CD4-positive, alpha-beta memory T cell (primary cell): ENCODE measurements at regions not wholly inside any gene's neighbourhood (a gene's known extent, or its start where the extent isn't known, plus 50 kb on each side); places are given as distances from the start of the nearest gene placed in this dataset.
A peak's percentile ranks its signal among the peaks of the same experiment; 100 is the strongest.
"Not testable (repeated sequence)": the region's sequence is repeated elsewhere in the genome, so short reads cannot be mapped to it uniquely, and the experiment has no call there.

Experiments
- CTCF ChIA-PET: fragments of 350-600 bp; sonication (Branson Sonifier 250); formaldehyde crosslinking; loops from one replicate; lab custom pipeline; 2021; ENCODE audit warnings: inconsistent platforms; ENCODE audit not compliant: partially characterized antibody; lab: Charles Lee
- POLR2A ChIA-PET: fragments of 350-600 bp; sonication (Branson Sonifier 250); formaldehyde crosslinking; loops from one replicate; lab custom pipeline; 2021; ENCODE audit not compliant: partially characterized antibody; lab: Charles Lee
- DNase-seq, 5 donors: peaks; one replicate each; pipeline versions ENCODE4 v3.0.0 to v3.0.0-alpha.2; 2020 to 2022; ENCODE audit warnings: mixed read lengths in 1 of 5
- H3K27ac ChIP-seq: one replicate; pipeline ENCODE4 v1.7.0; 2013; ENCODE audit warnings: low read depth, low read length
- H3K27me3 ChIP-seq: 2 replicates; pipeline ENCODE4 v1.7.0; 2013; ENCODE audit warnings: mild to moderate bottlenecking, low read length, moderate library complexity; ENCODE audit not compliant: insufficient read depth
- H3K36me3 ChIP-seq: 2 replicates; pipeline ENCODE4 v1.7.0; 2013; ENCODE audit warnings: mild to moderate bottlenecking, low read length, moderate library complexity; ENCODE audit not compliant: insufficient read depth
- H3K4me1 ChIP-seq: 2 replicates; pipeline ENCODE4 v1.7.0; 2013; ENCODE audit warnings: mild to moderate bottlenecking, low read length, moderate library complexity; ENCODE audit not compliant: insufficient read depth
- H3K4me3 ChIP-seq, 2 donors: one replicate each; pipeline ENCODE4 v1.7.0; 2013; ENCODE audit warnings: low read length in 2 of 2, mild to moderate bottlenecking in 1 of 2
- H3K9me3 ChIP-seq, 2 donors: one replicate each; pipeline ENCODE4 v1.7.0; 2013; ENCODE audit warnings: low read length in 2 of 2, control low read depth in 1 of 2; ENCODE audit not compliant: control insufficient read depth in 1 of 2
- H3K27ac Mint-ChIP-seq, 7 donors: one replicate each; pipeline ENCODE4 v1.8.0; 2020 to 2021; ENCODE audit warnings: mixed read lengths in 7 of 7, mild to moderate bottlenecking in 6 of 7, inconsistent platforms in 3 of 7, moderate library complexity in 3 of 7
- H3K27me3 Mint-ChIP-seq, 2 donors: one replicate each; pipeline ENCODE4 v1.8.0; 2020 to 2021; ENCODE audit warnings: mixed read lengths in 2 of 2
- H3K36me3 Mint-ChIP-seq, 2 donors: one replicate each; pipeline ENCODE4 v1.8.0; 2020 to 2021; ENCODE audit warnings: mixed read lengths in 2 of 2, inconsistent platforms in 1 of 2, mild to moderate bottlenecking in 1 of 2
- H3K4me1 Mint-ChIP-seq, 4 donors: one replicate each; pipeline ENCODE4 v1.8.0; 2020 to 2021; ENCODE audit warnings: mixed read lengths in 4 of 4, mild to moderate bottlenecking in 1 of 4
- H3K4me3 Mint-ChIP-seq, 8 donors: one replicate each; pipeline ENCODE4 v1.8.0; 2020 to 2021; ENCODE audit warnings: mixed read lengths in 8 of 8, mild to moderate bottlenecking in 7 of 8, moderate library complexity in 6 of 8, inconsistent platforms in 3 of 8
- H3K9me3 Mint-ChIP-seq, 8 donors: one replicate each; pipeline ENCODE4 v1.8.0; 2020 to 2021; ENCODE audit warnings: mixed read lengths in 8 of 8, mild to moderate bottlenecking in 5 of 8, inconsistent platforms in 3 of 8, moderate library complexity in 1 of 8
- intact Hi-C: fragments of 100-400 bp; cut with micrococcal nuclease; formaldehyde crosslinking; loops from one replicate; pipeline ENCODE4 v1.15.1; 2023

- H3K27ac ChIP-seq = no peak overlapping the region
- Mint-ChIP-seq H3K9me3 (peaks cover 0 to 4% (median 3%) of the 10 kb centered on the region in 8 donors), H3K27ac (no peak overlapping the region), H3K4me3 (no peak overlapping the region), H3K36me3 (no peaks in the 10 kb centered on the region), H3K4me1 (peaks cover 0 to 5% (median 1%) of the 10 kb centered on the region in 4 donors), H3K27me3 (peaks cover 0 to 1% of the 10 kb centered on the region in 2 donors)
- no peaks in the 10 kb centered on the region for H3K4me1 ChIP-seq
- ChIA-PET POLR2A (no interaction called here), CTCF (no interaction called here)
- no peaks in the 10 kb centered on the region for H3K36me3 ChIP-seq
- H3K27me3 ChIP-seq = no peaks in the 10 kb centered on the region
- intact Hi-C loops = no loop called here
- H3K4me3 ChIP-seq = no peak overlapping the region
- no peaks in the 10 kb centered on the region for H3K9me3 ChIP-seq
- no peak for DNase-seq
Observed at GRCh38 chr7:106749165-106749564, 88.2 kb upstream of the CCDC71L start.

GRCh38 chr7:106750773-106751172 lies 89.8 kb upstream of the CCDC71L start:
- H3K27ac ChIP-seq = no peak overlapping the region
- Mint-ChIP-seq H3K27ac (peak overlapping the region in 1 of 7 donors; percentile 19), H3K36me3 (peaks cover 0 to 1% of the 10 kb centered on the region in 2 donors), H3K27me3 (peaks cover 0 to 1% of the 10 kb centered on the region in 2 donors), H3K4me1 (peaks cover 0 to 5% (median 0%) of the 10 kb centered on the region in 4 donors), H3K4me3 (no peak overlapping the region), H3K9me3 (peaks cover 0 to 15% (median 7%) of the 10 kb centered on the region in 8 donors)
- no peaks in the 10 kb centered on the region for H3K9me3 ChIP-seq
- intact Hi-C loops = no loop called here
- H3K4me3 ChIP-seq = no peak overlapping the region
- no peaks in the 10 kb centered on the region for H3K4me1 ChIP-seq
- ChIA-PET POLR2A (no interaction called here), CTCF (interaction anchor here (1.5 kb wide), 1 partner anchor 14 kb away, joined by 4 read pairs; no protein-coding TSS in a partner anchor)
- DNase-seq = no peak
- no peaks in the 10 kb centered on the region for H3K27me3 ChIP-seq
- H3K36me3 ChIP-seq = no peaks in the 10 kb centered on the region

- intact Hi-C loops = no loop called here
- H3K9me3 ChIP-seq = no peaks in the 10 kb centered on the region
- Mint-ChIP-seq H3K4me3 (no peak overlapping the region), H3K27me3 (no peaks in the 10 kb centered on the region), H3K4me1 (peaks cover 0 to 5% (median 0%) of the 10 kb centered on the region in 4 donors), H3K36me3 (peaks cover 0 to 1% of the 10 kb centered on the region in 2 donors), H3K9me3 (peaks cover 0 to 15% (median 8%) of the 10 kb centered on the region in 8 donors), H3K27ac (no peak overlapping the region)
- no peak overlapping the region for H3K4me3 ChIP-seq
- no peaks in the 10 kb centered on the region for H3K4me1 ChIP-seq
- H3K27me3 ChIP-seq = no peaks in the 10 kb centered on the region
- CTCF ChIA-PET = no interaction called here
- H3K27ac ChIP-seq = no peak overlapping the region
- POLR2A ChIA-PET = no interaction called here
- DNase-seq = no peak
- no peaks in the 10 kb centered on the region for H3K36me3 ChIP-seq
Observed at GRCh38 chr7:106752367-106752766, 91.4 kb upstream of the CCDC71L start.

- H3K27me3 ChIP-seq, H3K27me3 Mint-ChIP-seq, intact Hi-C loops, H3K4me3 ChIP-seq, H3K27ac Mint-ChIP-seq, H3K27ac ChIP-seq, CTCF ChIA-PET, H3K36me3 Mint-ChIP-seq, H3K36me3 ChIP-seq, DNase-seq, H3K9me3 ChIP-seq, H3K4me1 Mint-ChIP-seq, H3K4me3 Mint-ChIP-seq, POLR2A ChIA-PET, H3K4me1 ChIP-seq: not testable (repeated sequence)
- H3K9me3 Mint-ChIP-seq = peaks cover 0 to 15% (median 8%) of the 10 kb centered on the region in 8 donors
Observed at GRCh38 chr7:106755024-106755423, 94.1 kb upstream of the CCDC71L start.

- Mint-ChIP-seq H3K4me1 (peaks cover 0 to 5% (median 0%) of the 10 kb centered on the region in 4 donors), H3K36me3 (peaks cover 0 to 1% of the 10 kb centered on the region in 2 donors), H3K9me3 (peaks cover 0 to 15% (median 8%) of the 10 kb centered on the region in 8 donors), H3K27me3 (no peaks in the 10 kb centered on the region), H3K4me3 (no peak overlapping the region), H3K27ac (no peak overlapping the region)
- Histone ChIP-seq H3K4me3 (no peak overlapping the region), H3K27me3 (no peaks in the 10 kb centered on the region), H3K9me3 (no peaks in the 10 kb centered on the region), H3K36me3 (no peaks in the 10 kb centered on the region), H3K27ac (no peak overlapping the region), H3K4me1 (no peaks in the 10 kb centered on the region)
- no peak for DNase-seq
- ChIA-PET CTCF (no interaction called here), POLR2A (no interaction called here)
- intact Hi-C loops = no loop called here
Observed at GRCh38 chr7:106755641-106756040, 94.7 kb upstream of the CCDC71L start.

GRCh38 chr7:106756071-106756470 lies 95.1 kb upstream of the CCDC71L start:
- Histone ChIP-seq H3K4me1 (no peaks in the 10 kb centered on the region), H3K27me3 (no peaks in the 10 kb centered on the region), H3K36me3 (no peaks in the 10 kb centered on the region), H3K9me3 (no peaks in the 10 kb centered on the region), H3K27ac (no peak overlapping the region), H3K4me3 (no peak overlapping the region)
- CTCF ChIA-PET = interaction anchor here (1.0 kb wide), 1 partner anchor 20 kb away, joined by 3 read pairs; no protein-coding TSS in a partner anchor
- intact Hi-C loops = no loop called here
- Mint-ChIP-seq H3K27me3 (no peaks in the 10 kb centered on the region), H3K4me1 (peaks cover 0 to 5% (median 0%) of the 10 kb centered on the region in 4 donors), H3K4me3 (no peak overlapping the region), H3K27ac (no peak overlapping the region), H3K36me3 (peaks cover 0 to 1% of the 10 kb centered on the region in 2 donors), H3K9me3 (peaks cover 0 to 15% (median 8%) of the 10 kb centered on the region in 8 donors)
- DNase-seq = no peak
- POLR2A ChIA-PET = no interaction called here

- H3K4me3 Mint-ChIP-seq = no peak overlapping the region
- Histone ChIP-seq H3K9me3 (no peaks in the 10 kb centered on the region), H3K27ac (no peak overlapping the region), H3K4me3 (no peak overlapping the region), H3K27me3 (no peaks in the 10 kb centered on the region), H3K36me3 (no peaks in the 10 kb centered on the region), H3K4me1 (no peaks in the 10 kb centered on the region)
- peaks cover 0 to 15% (median 8%) of the 10 kb centered on the region in 8 donors for H3K9me3 Mint-ChIP-seq
- H3K27ac Mint-ChIP-seq = no peak overlapping the region
- H3K4me1 Mint-ChIP-seq = peaks cover 0 to 5% (median 0%) of the 10 kb centered on the region in 4 donors
- DNase-seq = no peak
- no peaks in the 10 kb centered on the region for H3K27me3 Mint-ChIP-seq
- H3K36me3 Mint-ChIP-seq = peaks cover 0 to 1% of the 10 kb centered on the region in 2 donors
- intact Hi-C loops = no loop called here
- POLR2A ChIA-PET = interaction anchor here (2.3 kb wide), 1 partner anchor 11 kb away, joined by 12 read pairs; no protein-coding TSS in a partner anchor
- CTCF ChIA-PET = interaction anchor here (1.0 kb wide), 1 partner anchor 21 kb away, joined by 3 read pairs; no protein-coding TSS in a partner anchor
Observed at GRCh38 chr7:106756884-106757283, 95.9 kb upstream of the CCDC71L start.
